ENCODE measurements at regions not wholly inside any gene's neighbourhood (a gene's known extent, or its start where the extent isn't known, plus 50 kb on each side); places are given as distances from the start of the nearest gene placed in this dataset.
A peak's percentile ranks its signal among the peaks of the same experiment; 100 is the strongest.

- no peaks in the 10 kb centered on the region for H3K27me3 ChIP-seq (ENCODE audit: insufficient read depth, low read length)
- no peaks in the 10 kb centered on the region for H3K4me1 ChIP-seq (ENCODE audit: insufficient read depth, low read length)
- H3K27ac Mint-ChIP-seq: no peak overlapping the region; a peak in 1 of 7 replicates
- no peak overlapping the region for H3K4me3 Mint-ChIP-seq
- H3T11ph ChIP-seq (ENCODE audit: low read length): no peak overlapping the region
- H3K9me3 ChIP-seq (ENCODE audit: control insufficient read depth, low read depth, low read length): no peaks in the 10 kb centered on the region
- no peaks in the 10 kb centered on the region for H3K79me1 ChIP-seq (ENCODE audit: insufficient read depth, low read depth, low read length, poor library complexity, severe bottlenecking)
- H3K4me2 ChIP-seq (ENCODE audit: insufficient read depth, insufficient read length, low read length): no peak overlapping the region
- no peaks in the 10 kb centered on the region for H3K9me3 Mint-ChIP-seq
- no peak overlapping the region for H3K4ac ChIP-seq (ENCODE audit: low read depth, low read length)
- no peak overlapping the region for H4K8ac ChIP-seq (replicated peaks; ENCODE audit: insufficient read length, low read depth, low read length)
- no peak overlapping the region for H2AFZ ChIP-seq (ENCODE audit: low read length)
- H3K9ac ChIP-seq (ENCODE audit: extremely low read depth, insufficient read length, low read length): no peak overlapping the region
- no peaks in the 10 kb centered on the region for H4K20me1 ChIP-seq (ENCODE audit: control insufficient read depth, insufficient read depth, insufficient read length)
- H3K18ac ChIP-seq (ENCODE audit: insufficient read length, low read depth, low read length): no peak overlapping the region
- no peaks in the 10 kb centered on the region for H3K23me2 ChIP-seq (ENCODE audit: insufficient read length, low read depth, low read length, poor library complexity, severe bottlenecking)
- no peak overlapping the region for H2BK120ac ChIP-seq (ENCODE audit: low read depth, low read length, poor library complexity, severe bottlenecking)
- WGBS (ENCODE audit: extremely low coverage, insufficient read length, low lambda C conversion rate): no CpG with 5 or more reads among the region's 3 CpGs
- H4K91ac ChIP-seq (ENCODE audit: insufficient read length, low read depth, low read length): no peak overlapping the region
- H3K79me2 ChIP-seq (ENCODE audit: insufficient read depth, low read length): no peaks in the 10 kb centered on the region
- peak overlapping the region; percentile 57 for H4K5ac ChIP-seq (ENCODE audit: insufficient read length, low read depth, low read length)
- H2BK5ac ChIP-seq (ENCODE audit: insufficient read length, low read length): no peak overlapping the region
- H3K27me3 Mint-ChIP-seq (ENCODE audit: low read depth): no peaks in the 10 kb centered on the region; the same call in 1 of the 2 replicates
- DNase-seq: no peak
- H2BK15ac ChIP-seq (ENCODE audit: low read depth, low read length): no peak overlapping the region
- no peak overlapping the region for H2BK12ac ChIP-seq (ENCODE audit: insufficient read length, low read depth, low read length)
- no peak overlapping the region for H2AK5ac ChIP-seq (ENCODE audit: insufficient read length, low read length)
- no peak overlapping the region for H2BK20ac ChIP-seq (ENCODE audit: low read depth, low read length, poor library complexity, severe bottlenecking)
- H3K14ac ChIP-seq (ENCODE audit: insufficient read depth, low read length): 0 out of 2 replicates have a peak overlapping the region, but pooled peaks have one; percentile 20
- H3K23ac ChIP-seq (ENCODE audit: insufficient read length, low read depth, low read length): no peak overlapping the region
- H3K4me1 Mint-ChIP-seq: peaks cover 23 to 34% of the 10 kb centered on the region in 2 experiments
- H3K27ac ChIP-seq (ENCODE audit: insufficient read length, low read depth, low read length): no peak overlapping the region
- no peaks in the 10 kb centered on the region for H3K36me3 Mint-ChIP-seq (ENCODE audit: insufficient read depth in 1 of 3, low read depth in 3 of 3)
- H3K56ac ChIP-seq (ENCODE audit: insufficient read length, low read depth, low read length): peak overlapping the region; percentile 89
- TF ChIP-seq, protein P1, sequence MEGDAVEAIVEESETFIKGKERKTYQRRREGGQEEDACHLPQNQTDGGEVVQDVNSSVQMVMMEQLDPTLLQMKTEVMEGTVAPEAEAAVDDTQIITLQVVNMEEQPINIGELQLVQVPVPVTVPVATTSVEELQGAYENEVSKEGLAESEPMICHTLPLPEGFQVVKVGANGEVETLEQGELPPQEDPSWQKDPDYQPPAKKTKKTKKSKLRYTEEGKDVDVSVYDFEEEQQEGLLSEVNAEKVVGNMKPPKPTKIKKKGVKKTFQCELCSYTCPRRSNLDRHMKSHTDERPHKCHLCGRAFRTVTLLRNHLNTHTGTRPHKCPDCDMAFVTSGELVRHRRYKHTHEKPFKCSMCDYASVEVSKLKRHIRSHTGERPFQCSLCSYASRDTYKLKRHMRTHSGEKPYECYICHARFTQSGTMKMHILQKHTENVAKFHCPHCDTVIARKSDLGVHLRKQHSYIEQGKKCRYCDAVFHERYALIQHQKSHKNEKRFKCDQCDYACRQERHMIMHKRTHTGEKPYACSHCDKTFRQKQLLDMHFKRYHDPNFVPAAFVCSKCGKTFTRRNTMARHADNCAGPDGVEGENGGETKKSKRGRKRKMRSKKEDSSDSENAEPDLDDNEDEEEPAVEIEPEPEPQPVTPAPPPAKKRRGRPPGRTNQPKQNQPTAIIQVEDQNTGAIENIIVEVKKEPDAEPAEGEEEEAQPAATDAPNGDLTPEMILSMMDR (conservative IDR thresholded peaks at IDR 0.05): no peak
Measured at GRCh38 chr11:134571301-134571700, 159.3 kb upstream of the B3GAT1 start.
